Panc1 (cell line): ENCODE measurements at regions not wholly inside any gene's neighbourhood (a gene's known extent, or its start where the extent isn't known, plus 50 kb on each side); places are given as distances from the start of the nearest gene placed in this dataset.

Experiments
- CTCF ChIP-seq: fragments of 450-650 bp; IDR thresholded peaks from 2 replicates; pipeline ENCODE4 v1.5.1; 2017; ENCODE audit warnings: mild to moderate bottlenecking
- POLR2AphosphoS5 ChIP-seq: IDR thresholded peaks from 2 replicates; pipeline ENCODE4 v1.6.1; 2012; ENCODE audit warnings: mild to moderate bottlenecking, low read depth, low read length, moderate library complexity
- REST ChIP-seq, 2 experiments: IDR thresholded peaks; 2 replicates each; pipeline ENCODE4 v1.6.1; 2011 to 2012; ENCODE audit warnings: low read depth in 2 of 2, control low read depth in 1 of 2, low read length in 1 of 2, mild to moderate bottlenecking in 1 of 2, moderate library complexity in 1 of 2; ENCODE audit not compliant: insufficient read depth in 1 of 2
- SIN3A ChIP-seq: IDR thresholded peaks from 2 replicates; pipeline ENCODE4 v1.6.1; 2012; ENCODE audit warnings: low read depth, mild to moderate bottlenecking, low read length, moderate library complexity, borderline replicate concordance; ENCODE audit not compliant: insufficient read depth

- no peak for TF ChIP-seq REST (IDR thresholded peaks at IDR 0.05; ENCODE audit: insufficient read depth in 1 of 2, low read depth in 2 of 2, low read length in 1 of 2)
- TF ChIP-seq CTCF, result no peak
- TF ChIP-seq POLR2AphosphoS5, result no peak
- no peak for TF ChIP-seq SIN3A
These were observed 275.0 kb downstream of the DRD1 start for GRCh38 chr5:175168882-175169507.
